Left renal pelvis (tissue), 4 donors: ENCODE measurements at regions not wholly inside any gene's neighbourhood (a gene's known extent, or its start where the extent isn't known, plus 50 kb on each side); places are given as distances from the start of the nearest gene placed in this dataset.

Experiments used
- DNase-seq, 4 donors: peaks; one replicate each; pipeline ENCODE4 v3.0.0-alpha.2; 2013; ENCODE audit warnings: low read depth in 4 of 4, low spot score in 3 of 4

- DNase-seq: no peak
Measured at GRCh38 chr16:55207693-55208428, 116.1 kb upstream of the IRX6 start.

- DNase-seq: no peak
Measured at GRCh38 chr16:55209626-55210025, 114.4 kb upstream of the IRX6 start.

GRCh38 chr16:55212791-55213190 lies 111.2 kb upstream of the IRX6 start:
- no peak for DNase-seq

GRCh38 chr16:55214412-55214811 lies 109.6 kb upstream of the IRX6 start:
- no peak for DNase-seq

GRCh38 chr16:55214974-55215494 lies 109.0 kb upstream of the IRX6 start:
- no peak for DNase-seq

GRCh38 chr16:55217392-55217791 lies 106.6 kb upstream of the IRX6 start:
- no peak for DNase-seq

GRCh38 chr16:55221836-55222235 lies 102.2 kb upstream of the IRX6 start:
- no peak for DNase-seq

GRCh38 chr16:55222486-55222885 lies 101.5 kb upstream of the IRX6 start:
- no peak for DNase-seq

GRCh38 chr16:55225972-55226542 lies 97.9 kb upstream of the IRX6 start:
- no peak for DNase-seq

GRCh38 chr16:55232822-55233221 lies 91.2 kb upstream of the IRX6 start:
- DNase-seq: no peak

GRCh38 chr16:55233464-55233863 lies 90.5 kb upstream of the IRX6 start:
- no peak for DNase-seq

GRCh38 chr16:55236655-55237054 lies 87.3 kb upstream of the IRX6 start:
- no peak for DNase-seq

- DNase-seq: no peak
Measured at GRCh38 chr16:55239723-55240122, 84.3 kb upstream of the IRX6 start.

GRCh38 chr16:55240888-55241287 lies 83.1 kb upstream of the IRX6 start:
- DNase-seq: no peak

GRCh38 chr16:55242667-55243066 lies 81.3 kb upstream of the IRX6 start:
- DNase-seq: no peak

- DNase-seq: no peak
Measured at GRCh38 chr16:55248058-55248457, 75.9 kb upstream of the IRX6 start.

- DNase-seq: no peak
Measured at GRCh38 chr16:55248494-55248893, 75.5 kb upstream of the IRX6 start.

GRCh38 chr16:55249361-55249760 lies 74.6 kb upstream of the IRX6 start:
- no peak for DNase-seq

GRCh38 chr16:55249936-55250335 lies 74.1 kb upstream of the IRX6 start:
- no peak for DNase-seq

GRCh38 chr16:55250701-55251100 lies 73.3 kb upstream of the IRX6 start:
- DNase-seq: no peak

- DNase-seq: no peak
Measured at GRCh38 chr16:55251151-55251550, 72.9 kb upstream of the IRX6 start.

GRCh38 chr16:55252577-55252976 lies 71.4 kb upstream of the IRX6 start:
- no peak for DNase-seq
